SK-N-SH (cell line): ENCODE measurements at regions not wholly inside any gene's neighbourhood (a gene's known extent, or its start where the extent isn't known, plus 50 kb on each side); places are given as distances from the start of the nearest gene placed in this dataset.

Experiments used
- GABPA ChIP-seq: IDR thresholded peaks from 2 replicates; pipeline ENCODE4 v1.4.0; 2012; ENCODE audit warnings: low read depth, mild to moderate bottlenecking
- TAF1 ChIP-seq: IDR thresholded peaks from 2 replicates; pipeline ENCODE4 v1.6.1; 2012; ENCODE audit warnings: low read depth, mild to moderate bottlenecking, low read length, moderate library complexity, borderline replicate concordance

- TF ChIP-seq GABPA (no peak), TAF1 (no peak)
Measured at GRCh38 chr14:38517426-38517825, 261.5 kb upstream of the CLEC14A start.
